ENCODE measurements at regions not wholly inside any gene's neighbourhood (a gene's known extent, or its start where the extent isn't known, plus 50 kb on each side); places are given as distances from the start of the nearest gene placed in this dataset.

- TF ChIP-seq CTCF (IDR thresholded peaks at IDR 0.05; ENCODE audit: borderline replicate concordance, extremely low read depth, low read length, poor library complexity, severe bottlenecking) (no peak), EZH2 (IDR thresholded peaks at IDR 0.05; ENCODE audit: borderline replicate concordance, low read depth, low read length, severe bottlenecking) (no peak)
Observed at GRCh38 chr1:10908266-10908665, 104.2 kb upstream of the TARDBP start.

Measured in DND-41 (cell line).